ENCODE measurements at regions not wholly inside any gene's neighbourhood (a gene's known extent, or its start where the extent isn't known, plus 50 kb on each side); places are given as distances from the start of the nearest gene placed in this dataset.

GRCh38 chr16:6149031-6149430 is 1051.4 kb upstream of the EEF2KMT start:
- H3K79me2 ChIP-seq (ENCODE audit: insufficient read depth, low read length), result no peaks in the 10 kb centered on the region
- BruUV-seq (replicated peaks), result no TSS peak
- intact Hi-C loops (cut with micrococcal nuclease; ENCODE audit: unreplicated experiment) (no loop called here), in situ Hi-C loops (cut with HindIII; ENCODE audit: extremely low pct_ligation_motif_present, low pct_unique_long_range_greater_than_20kb) (no loop called here)
- no peak for ATAC-seq
- POLR2A ChIA-PET, result no interaction called here
- H3K9ac ChIP-seq (ENCODE audit: insufficient read depth, low read depth, low read length), result no peak overlapping the region
- no peak for FAIRE-seq
- WGBS (ENCODE audit: low lambda C conversion rate), result 62% methylated on average over 10 of the region's 10 CpGs
- CTCF ChIA-PET (ENCODE audit: low intra/inter-chr PET ratio, low total read pairs), result no interaction called here
- H3K36me3 ChIP-seq (replicated peaks in 1 of 2; ENCODE audit: control insufficient read depth in 1 of 2, insufficient read depth in 2 of 2, low read length in 2 of 2), result no peaks in the 10 kb centered on the region
- no peak for DNase-seq (ENCODE audit: low spot score)
- no peaks in the 10 kb centered on the region for H4K20me1 ChIP-seq (ENCODE audit: insufficient read depth, low read length)
- H2AFZ ChIP-seq (ENCODE audit: low read length), result no peak overlapping the region
- no peak overlapping the region for H3K4me2 ChIP-seq (ENCODE audit: low read depth, low read length)
- H3K27me3 ChIP-seq (ENCODE audit: control insufficient read depth in 1 of 2, insufficient read depth in 2 of 2, low read length in 2 of 2), result no peaks in the 10 kb centered on the region
- H3K4me1 ChIP-seq (ENCODE audit: insufficient read depth, low read length), result no peaks in the 10 kb centered on the region
- H3K4me3 ChIP-seq (replicated peaks in 1 of 3; ENCODE audit: insufficient read depth in 1 of 3, low read depth in 2 of 3, low read length in 3 of 3), result no peak overlapping the region
- no peak overlapping the region for H3K27ac ChIP-seq (ENCODE audit: extremely low read length, insufficient read depth, low read length)
- peaks cover 24% of the 10 kb centered on the region; the same call in 1 of the 2 replicates for H3K9me3 ChIP-seq (ENCODE audit: low read length)
- TF ChIP-seq HMGXB3 (CRISPR knock-in tag; IDR thresholded peaks at IDR 0.05; ENCODE audit: borderline replicate concordance) (no peak), TIGD3 (CRISPR knock-in tag; IDR thresholded peaks at IDR 0.05; ENCODE audit: borderline replicate concordance) (no peak), ZBTB1 (CRISPR knock-in tag; IDR thresholded peaks at IDR 0.05; ENCODE audit: borderline replicate concordance) (no peak), FOSL2 (CRISPR knock-in tag; IDR thresholded peaks at IDR 0.05) (no peak), CCAR2 (optimal IDR thresholded peaks at IDR 0.05; ENCODE audit: low read depth, low read length) (no peak), ZNF512B (CRISPR knock-in tag; IDR thresholded peaks at IDR 0.05; ENCODE audit: borderline replicate concordance) (no peak), ZNF589 (CRISPR knock-in tag; conservative IDR thresholded peaks at IDR 0.05) (no peak), JUND (CRISPR knock-in tag; IDR thresholded peaks at IDR 0.05) (no peak), CEBPZ (IDR thresholded peaks at IDR 0.05; ENCODE audit: low read length) (no peak), ZNF772 (CRISPR knock-in tag; IDR thresholded peaks at IDR 0.05) (no peak)

Data from HepG2 (cell line).